GM21723 (cell line): ENCODE measurements at regions not wholly inside any gene's neighbourhood (a gene's known extent, or its start where the extent isn't known, plus 50 kb on each side); places are given as distances from the start of the nearest gene placed in this dataset.

Experiments used
- ATAC-seq: cut with Tn5 transposase; IDR thresholded peaks from one replicate; pipeline ENCODE4 v1.9.1; 2021; ENCODE audit warnings: mild to moderate bottlenecking, moderate library complexity; ENCODE audit not compliant: unreplicated experiment

- ATAC-seq: no peak
Measured at GRCh38 chr10:43981232-43981631, 332.6 kb upstream of the ZNF32 start.

- no peak for ATAC-seq
Measured at GRCh38 chr10:43980715-43981114, 332.0 kb upstream of the ZNF32 start.

- no peak for ATAC-seq
Measured at GRCh38 chr10:43980313-43980712, 331.6 kb upstream of the ZNF32 start.

GRCh38 chr10:43979551-43979950 lies 330.9 kb upstream of the ZNF32 start:
- ATAC-seq: no peak

- ATAC-seq: no peak
Measured at GRCh38 chr10:43978936-43979335, 330.3 kb upstream of the ZNF32 start.

GRCh38 chr10:43978091-43978490 lies 329.4 kb upstream of the ZNF32 start:
- ATAC-seq: no peak

GRCh38 chr10:43976292-43976691 lies 327.6 kb upstream of the ZNF32 start:
- no peak for ATAC-seq

GRCh38 chr10:43973801-43974200 lies 325.1 kb upstream of the ZNF32 start:
- ATAC-seq: no peak

- ATAC-seq: no peak
Measured at GRCh38 chr10:43972976-43973647, 324.4 kb upstream of the ZNF32 start.

GRCh38 chr10:43971981-43972380 lies 323.3 kb upstream of the ZNF32 start:
- ATAC-seq: no peak

GRCh38 chr10:43971306-43971705 lies 322.6 kb upstream of the ZNF32 start:
- no peak for ATAC-seq

- no peak for ATAC-seq
Measured at GRCh38 chr10:43970717-43971116, 322.0 kb upstream of the ZNF32 start.

- no peak for ATAC-seq
Measured at GRCh38 chr10:43970018-43970698, 321.5 kb upstream of the ZNF32 start.

- ATAC-seq: no peak
Measured at GRCh38 chr10:43969506-43969905, 320.8 kb upstream of the ZNF32 start.

- ATAC-seq: no peak
Measured at GRCh38 chr10:43968961-43969360, 320.3 kb upstream of the ZNF32 start.

- ATAC-seq: no peak
Measured at GRCh38 chr10:43968076-43968475, 319.4 kb upstream of the ZNF32 start.

- no peak for ATAC-seq
Measured at GRCh38 chr10:43966571-43966965, 317.9 kb upstream of the ZNF32 start.

- ATAC-seq: no peak
Measured at GRCh38 chr10:43965918-43966570, 317.4 kb upstream of the ZNF32 start.

- ATAC-seq: peak; percentile 60
Measured at GRCh38 chr10:43965033-43965917, 316.6 kb upstream of the ZNF32 start.

- no peak for ATAC-seq
Measured at GRCh38 chr10:43964486-43964885, 315.8 kb upstream of the ZNF32 start.

GRCh38 chr10:43963793-43964425 lies 315.2 kb upstream of the ZNF32 start:
- ATAC-seq: no peak
